Astrocyte (in vitro differentiated cells and primary cell): ENCODE measurements at regions not wholly inside any gene's neighbourhood (a gene's known extent, or its start where the extent isn't known, plus 50 kb on each side); places are given as distances from the start of the nearest gene placed in this dataset.
A peak's percentile ranks its signal among the peaks of the same experiment; 100 is the strongest.

Experiments used
- DNase-seq: peaks from one replicate; pipeline ENCODE4 v3.0.0-alpha.2; 2010; ENCODE audit warnings: low read depth
- FAIRE-seq: peaks from 2 replicates; lab custom pipeline; 2011; peaks lifted over from hg19 to GRCh38; lab: Jason Lieb, UNC
- H2AFZ ChIP-seq: 2 replicates; pipeline ENCODE4 v1.6.0; 2012; ENCODE audit warnings: low read depth, low read length, inconsistent platforms
- H3K27ac ChIP-seq: 2 replicates; pipeline ENCODE4 v1.5.1; 2011; ENCODE audit warnings: low read depth, low read length, inconsistent platforms
- H3K27me3 ChIP-seq: 2 replicates; pipeline ENCODE4 v1.6.0; 2011; ENCODE audit warnings: low read length, inconsistent platforms; ENCODE audit not compliant: insufficient read depth
- H3K36me3 ChIP-seq: 2 replicates; pipeline ENCODE4 v1.5.1; 2011; ENCODE audit warnings: low read length, inconsistent platforms; ENCODE audit not compliant: insufficient read depth
- H3K4me1 ChIP-seq: 2 replicates; pipeline ENCODE4 v1.5.1; 2011; ENCODE audit warnings: low read length, inconsistent platforms; ENCODE audit not compliant: insufficient read depth
- H3K4me2 ChIP-seq: 2 replicates; pipeline ENCODE4 v1.6.0; 2012; ENCODE audit warnings: low read length, inconsistent platforms
- H3K4me3 ChIP-seq: 2 replicates; pipeline ENCODE4 v1.5.1; 2011; ENCODE audit warnings: low read depth, mild to moderate bottlenecking, low read length, inconsistent platforms; ENCODE audit not compliant: insufficient read depth
- H3K79me2 ChIP-seq: 2 replicates; pipeline ENCODE4 v1.6.0; 2012; ENCODE audit warnings: mild to moderate bottlenecking, low read length, inconsistent platforms; ENCODE audit not compliant: insufficient read depth
- H3K9ac ChIP-seq: 2 replicates; pipeline ENCODE4 v1.6.0; 2012; ENCODE audit warnings: mild to moderate bottlenecking, low read length, inconsistent platforms
- H3K9me3 ChIP-seq: 2 replicates; pipeline ENCODE4 v1.5.1; 2012; ENCODE audit warnings: low read depth, mild to moderate bottlenecking, low read length, inconsistent platforms; ENCODE audit not compliant: insufficient read depth
- H4K20me1 ChIP-seq: 2 replicates; pipeline ENCODE4 v1.6.0; 2012; ENCODE audit warnings: low read length, inconsistent platforms; ENCODE audit not compliant: insufficient read depth
- H3K27ac Mint-ChIP-seq: one replicate; pipeline ENCODE4 v1.8.0; 2021; ENCODE audit warnings: mild to moderate bottlenecking, mixed read lengths; ENCODE audit not compliant: unreplicated experiment
- H3K27me3 Mint-ChIP-seq: one replicate; pipeline ENCODE4 v1.8.0; 2021; ENCODE audit warnings: low read depth, mixed read lengths; ENCODE audit not compliant: unreplicated experiment
- H3K36me3 Mint-ChIP-seq: one replicate; pipeline ENCODE4 v1.8.0; 2021; ENCODE audit warnings: low read depth, mixed read lengths; ENCODE audit not compliant: unreplicated experiment
- H3K4me1 Mint-ChIP-seq: one replicate; pipeline ENCODE4 v1.8.0; 2021; ENCODE audit warnings: low read depth, mixed read lengths; ENCODE audit not compliant: unreplicated experiment
- H3K4me3 Mint-ChIP-seq: one replicate; pipeline ENCODE4 v1.8.0; 2021; ENCODE audit warnings: mild to moderate bottlenecking, moderate library complexity, mixed read lengths; ENCODE audit not compliant: unreplicated experiment
- H3K9me3 Mint-ChIP-seq: one replicate; pipeline ENCODE4 v1.8.0; 2021; ENCODE audit warnings: mild to moderate bottlenecking, mixed read lengths; ENCODE audit not compliant: unreplicated experiment
- CTCF ChIP-seq: IDR thresholded peaks from 2 replicates; pipeline ENCODE4 v1.5.1; 2011; ENCODE audit warnings: low read depth, mild to moderate bottlenecking, inconsistent platforms, low read length, moderate library complexity; ENCODE audit not compliant: insufficient read depth
- EZH2 ChIP-seq: IDR thresholded peaks from 2 replicates; pipeline ENCODE4 v1.6.1; 2012; ENCODE audit warnings: mild to moderate bottlenecking, low read length, inconsistent platforms; ENCODE audit not compliant: insufficient read depth

GRCh38 chr12:105610459-105610858 is 280.0 kb downstream of the C12orf75 start:
- H3K36me3 Mint-ChIP-seq = peaks cover 6% of the 10 kb centered on the region
- peaks cover 6% of the 10 kb centered on the region for H3K27me3 Mint-ChIP-seq
- H4K20me1 ChIP-seq = no peaks in the 10 kb centered on the region
- no peak for TF ChIP-seq EZH2
- no peak for TF ChIP-seq CTCF
- H3K27ac ChIP-seq = no peak overlapping the region
- no peak overlapping the region for H3K4me3 Mint-ChIP-seq
- H3K27ac Mint-ChIP-seq = no peak overlapping the region
- DNase-seq (no peak), FAIRE-seq (no peak)
- H3K9ac ChIP-seq = no peak overlapping the region
- no peaks in the 10 kb centered on the region for H3K36me3 ChIP-seq
- peaks cover 18% of the 10 kb centered on the region for H3K9me3 Mint-ChIP-seq
- no peaks in the 10 kb centered on the region for H3K4me1 ChIP-seq
- H2AFZ ChIP-seq = no peak overlapping the region
- no peaks in the 10 kb centered on the region for H3K79me2 ChIP-seq
- no peaks in the 10 kb centered on the region for H3K27me3 ChIP-seq
- no peaks in the 10 kb centered on the region for H3K4me1 Mint-ChIP-seq
- H3K4me2 ChIP-seq = no peak overlapping the region
- H3K9me3 ChIP-seq = no peaks in the 10 kb centered on the region
- no peak overlapping the region for H3K4me3 ChIP-seq

GRCh38 chr12:105611340-105611739 is 280.8 kb downstream of the C12orf75 start:
- DNase-seq (no peak), FAIRE-seq (no peak)
- Histone ChIP-seq H3K36me3 (no peaks in the 10 kb centered on the region), H3K4me3 (no peak overlapping the region), H3K27ac (no peak overlapping the region), H3K9ac (no peak overlapping the region), H4K20me1 (no peaks in the 10 kb centered on the region), H3K4me1 (no peaks in the 10 kb centered on the region), H3K79me2 (no peaks in the 10 kb centered on the region), H3K27me3 (no peaks in the 10 kb centered on the region), H3K4me2 (no peak overlapping the region), H2AFZ (no peak overlapping the region), H3K9me3 (no peaks in the 10 kb centered on the region)
- Mint-ChIP-seq H3K27me3 (peaks cover 6% of the 10 kb centered on the region), H3K4me1 (no peaks in the 10 kb centered on the region), H3K9me3 (peaks cover 18% of the 10 kb centered on the region), H3K27ac (peak overlapping the region; percentile 53), H3K4me3 (no peak overlapping the region), H3K36me3 (peaks cover 3% of the 10 kb centered on the region)
- TF ChIP-seq CTCF (no peak), EZH2 (no peak)

DNA sequence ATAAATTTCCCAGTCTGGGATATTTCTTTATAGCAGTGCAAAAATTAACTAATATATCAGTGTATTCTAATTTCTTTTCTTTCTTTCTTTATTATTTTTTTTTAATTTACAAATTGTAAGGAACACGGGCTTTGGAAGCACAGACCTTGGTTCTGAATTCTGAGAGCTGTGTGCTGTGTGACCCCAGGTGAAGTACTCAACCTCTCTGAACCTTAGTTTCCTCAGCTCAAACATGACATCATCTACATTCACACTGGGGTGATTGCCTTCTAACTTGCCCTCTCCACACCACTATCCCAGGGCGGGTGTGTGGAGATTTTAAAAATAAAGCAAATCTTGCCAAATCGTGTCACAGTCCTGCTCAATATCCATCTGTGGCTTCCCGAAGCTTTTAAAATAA is 282.8 kb downstream of the C12orf75 start:
- H3K4me3 ChIP-seq = no peak overlapping the region
- Mint-ChIP-seq H3K4me3 (no peak overlapping the region), H3K36me3 (peaks cover 3% of the 10 kb centered on the region), H3K27me3 (peaks cover 5% of the 10 kb centered on the region), H3K27ac (no peak overlapping the region), H3K4me1 (no peaks in the 10 kb centered on the region), H3K9me3 (peaks cover 15% of the 10 kb centered on the region)
- no peak overlapping the region for H3K4me2 ChIP-seq
- no peaks in the 10 kb centered on the region for H3K4me1 ChIP-seq
- H3K27me3 ChIP-seq = no peaks in the 10 kb centered on the region
- no peaks in the 10 kb centered on the region for H4K20me1 ChIP-seq
- no peaks in the 10 kb centered on the region for H3K36me3 ChIP-seq
- H3K79me2 ChIP-seq = no peaks in the 10 kb centered on the region
- TF ChIP-seq CTCF (no peak), EZH2 (no peak)
- H3K9me3 ChIP-seq = no peaks in the 10 kb centered on the region
- H3K27ac ChIP-seq = no peak overlapping the region
- no peak overlapping the region for H3K9ac ChIP-seq
- H2AFZ ChIP-seq = no peak overlapping the region
- FAIRE-seq (no peak), DNase-seq (no peak)
